Vagina (tissue), 2 donors: ENCODE measurements at regions not wholly inside any gene's neighbourhood (a gene's known extent, or its start where the extent isn't known, plus 50 kb on each side); places are given as distances from the start of the nearest gene placed in this dataset.
A peak's percentile ranks its signal among the peaks of the same experiment; 100 is the strongest.

Experiments
- DNase-seq, 2 donors: peaks; one replicate each; pipeline ENCODE4 v3.0.0-alpha.2; 2017; ENCODE audit errors: extremely low spot score in 2 of 2
- H3K27ac ChIP-seq: fragments of 200-600 bp; sonication (generic); one replicate; pipeline ENCODE4 v1.5.1; 2019
- H3K27me3 ChIP-seq: fragments of 200-600 bp; sonication (generic); one replicate; pipeline ENCODE4 v1.5.1; 2019
- H3K36me3 ChIP-seq, 2 donors: fragments of 200-600 bp; sonication (generic); one replicate each; pipeline ENCODE4 v1.5.1; 2017 to 2019
- H3K4me1 ChIP-seq: fragments of 200-600 bp; sonication (generic); one replicate; pipeline ENCODE4 v1.5.1; 2019
- H3K4me3 ChIP-seq, 2 donors: fragments of 200-600 bp; sonication (generic); 1 replicate in 1 of 2; 2 replicates in 1 of 2; pipeline ENCODE4 v1.5.1; 2016 to 2019
- H3K9me3 ChIP-seq: fragments of 200-600 bp; sonication (generic); one replicate; pipeline ENCODE4 v1.5.1; 2019
- POLR2A ChIP-seq, 2 donors: fragments of 450-650 bp; IDR thresholded peaks; one replicate each; pipeline ENCODE4 v1.6.1; 2017; ENCODE audit warnings: antibody characterized with exemption in 2 of 2, mild to moderate bottlenecking in 2 of 2, moderate library complexity in 2 of 2
- POLR2AphosphoS5 ChIP-seq, 2 donors: sonication (generic); formaldehyde crosslinking; IDR thresholded peaks; one replicate each; pipeline ENCODE4 v1.9.0; 2017; ENCODE audit warnings: antibody characterized with exemption in 2 of 2, mild to moderate bottlenecking in 2 of 2, low read depth in 1 of 2; ENCODE audit not compliant: insufficient read depth in 1 of 2
- intact Hi-C: fragments of 100-400 bp; cut with DNase I; formaldehyde crosslinking; loops from one replicate; pipeline ENCODE4 v1.15.1; 2023
- TF ChIP-seq, protein P1 (sequence below), 3 experiments: fragments of 450-650 bp in 2 of 3; fragments of 200-600 bp in 1 of 3; sonication (generic) in 1 of 3; IDR thresholded peaks; one replicate each; pipeline ENCODE4 v1.5.1; 2017 to 2019; ENCODE audit warnings: antibody characterized with exemption in 3 of 3, mild to moderate bottlenecking in 2 of 3, moderate library complexity in 2 of 3

DNA sequence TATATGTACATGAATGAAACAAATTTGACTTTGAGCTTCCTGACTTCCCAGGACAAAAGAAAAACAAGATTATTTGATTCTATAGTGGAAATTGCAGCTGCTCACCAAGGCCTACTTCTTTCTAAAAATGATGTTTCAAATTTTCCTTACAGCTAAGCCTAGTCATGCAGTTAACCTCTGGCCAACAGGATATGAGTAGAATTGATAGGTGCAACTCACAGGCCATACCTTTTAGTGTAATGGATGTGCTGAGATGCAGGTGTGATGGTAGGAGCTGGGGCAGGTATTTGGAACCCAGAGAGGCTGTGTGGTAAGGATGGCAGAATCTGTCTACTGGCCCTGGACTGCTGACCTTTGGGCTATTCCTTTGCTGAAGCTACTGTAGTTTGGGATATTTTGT, 230.9 kb upstream of the PREP start:
- no peaks in the 10 kb centered on the region for H3K4me1 ChIP-seq
- H3K27ac ChIP-seq = no peak overlapping the region
- H3K9me3 ChIP-seq = no peaks in the 10 kb centered on the region
- no peak for DNase-seq
- intact Hi-C loops = no loop called here
- TF ChIP-seq POLR2A (IDR thresholded peaks at IDR 0.05) (no peak), POLR2AphosphoS5 (IDR thresholded peaks at IDR 0.05; ENCODE audit: insufficient read depth in 1 of 2, low read depth in 1 of 2) (no peak)
- TF ChIP-seq, protein P1, sequence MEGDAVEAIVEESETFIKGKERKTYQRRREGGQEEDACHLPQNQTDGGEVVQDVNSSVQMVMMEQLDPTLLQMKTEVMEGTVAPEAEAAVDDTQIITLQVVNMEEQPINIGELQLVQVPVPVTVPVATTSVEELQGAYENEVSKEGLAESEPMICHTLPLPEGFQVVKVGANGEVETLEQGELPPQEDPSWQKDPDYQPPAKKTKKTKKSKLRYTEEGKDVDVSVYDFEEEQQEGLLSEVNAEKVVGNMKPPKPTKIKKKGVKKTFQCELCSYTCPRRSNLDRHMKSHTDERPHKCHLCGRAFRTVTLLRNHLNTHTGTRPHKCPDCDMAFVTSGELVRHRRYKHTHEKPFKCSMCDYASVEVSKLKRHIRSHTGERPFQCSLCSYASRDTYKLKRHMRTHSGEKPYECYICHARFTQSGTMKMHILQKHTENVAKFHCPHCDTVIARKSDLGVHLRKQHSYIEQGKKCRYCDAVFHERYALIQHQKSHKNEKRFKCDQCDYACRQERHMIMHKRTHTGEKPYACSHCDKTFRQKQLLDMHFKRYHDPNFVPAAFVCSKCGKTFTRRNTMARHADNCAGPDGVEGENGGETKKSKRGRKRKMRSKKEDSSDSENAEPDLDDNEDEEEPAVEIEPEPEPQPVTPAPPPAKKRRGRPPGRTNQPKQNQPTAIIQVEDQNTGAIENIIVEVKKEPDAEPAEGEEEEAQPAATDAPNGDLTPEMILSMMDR (IDR thresholded peaks at IDR 0.05) = no peak
- H3K36me3 ChIP-seq = no peaks in the 10 kb centered on the region
- no peak overlapping the region for H3K4me3 ChIP-seq
- no peaks in the 10 kb centered on the region for H3K27me3 ChIP-seq

DNA sequence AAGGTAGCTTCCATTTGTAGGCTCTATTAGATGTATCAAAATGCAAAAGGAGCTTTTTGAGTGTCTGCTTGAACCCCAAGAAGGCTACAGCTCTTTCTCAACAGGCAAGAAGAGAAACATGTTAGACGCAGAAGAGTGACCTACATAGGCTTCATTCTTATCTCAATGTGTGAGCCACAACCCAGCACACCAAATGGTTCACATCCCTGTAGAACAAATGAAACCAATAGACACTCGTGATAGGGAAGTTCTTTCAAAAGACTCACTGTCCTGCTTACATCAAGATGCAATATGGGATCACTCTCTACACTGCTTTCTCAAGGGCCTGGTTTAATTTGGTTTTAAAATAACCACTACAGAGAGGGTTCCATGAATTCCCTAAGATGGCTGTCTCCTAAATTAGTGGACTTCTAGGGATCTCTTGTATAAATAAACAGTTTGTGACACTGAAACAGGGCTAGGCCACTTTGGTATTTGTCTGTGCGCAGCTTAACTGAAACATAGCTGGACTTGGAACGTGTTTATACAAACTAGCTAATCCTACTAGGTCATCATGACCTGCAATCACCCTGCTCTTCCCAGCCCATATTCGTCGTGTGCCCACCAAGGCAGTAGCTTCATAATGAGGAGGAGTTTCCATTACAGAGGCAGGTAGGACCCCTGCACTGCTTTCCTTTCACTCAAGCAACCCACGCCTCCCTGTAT, 225.4 kb upstream of the PREP start:
- TF ChIP-seq, protein P1 (IDR thresholded peaks at IDR 0.05) = no peak
- no peak for TF ChIP-seq POLR2AphosphoS5 (IDR thresholded peaks at IDR 0.05; ENCODE audit: insufficient read depth in 1 of 2, low read depth in 1 of 2)
- no peak for TF ChIP-seq POLR2A (IDR thresholded peaks at IDR 0.05)
- intact Hi-C loops = no loop called here

DNA sequence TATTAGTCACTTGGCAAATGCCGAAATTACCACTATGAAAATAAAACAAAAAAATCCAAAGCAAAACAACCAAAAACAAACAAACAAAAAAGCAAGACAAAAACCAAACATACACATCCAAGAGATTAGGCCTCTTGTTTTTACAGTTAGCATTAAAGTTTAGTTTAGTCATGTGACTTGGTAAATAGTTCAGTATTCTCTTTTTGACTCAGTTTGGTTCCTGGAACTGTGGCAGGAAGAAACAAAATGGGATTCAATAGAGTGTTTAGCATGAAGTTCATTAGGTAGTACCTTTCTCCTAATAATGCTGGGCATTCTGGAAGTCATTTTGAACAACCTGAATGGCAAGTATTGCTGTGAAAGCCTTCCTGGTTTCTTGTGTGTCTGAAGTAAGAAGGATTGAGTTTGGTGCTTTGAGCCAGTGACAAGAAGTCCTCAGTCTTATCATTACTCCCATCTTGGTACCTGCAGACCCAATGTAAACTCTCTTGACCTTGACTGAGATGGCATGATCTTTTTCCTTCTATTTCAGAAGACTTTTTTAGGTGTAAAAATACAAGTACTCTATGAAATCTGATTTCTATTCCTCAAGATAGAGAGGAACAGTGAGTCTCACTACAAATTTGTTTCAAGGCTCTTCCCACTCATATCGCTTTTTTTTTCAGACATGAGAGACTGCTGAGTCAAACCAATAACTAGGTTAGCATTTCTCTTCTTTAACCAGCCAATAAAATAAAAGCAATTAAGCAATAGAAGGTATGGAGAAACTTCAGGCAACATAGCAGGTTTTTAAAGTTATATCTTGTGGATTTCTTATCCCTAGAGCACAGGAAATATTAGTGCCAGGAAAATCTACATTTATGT, 223.6 kb upstream of the PREP start:
- no peaks in the 10 kb centered on the region for H3K36me3 ChIP-seq
- TF ChIP-seq, protein P1 (IDR thresholded peaks at IDR 0.05) = no peak
- TF ChIP-seq POLR2AphosphoS5 (IDR thresholded peaks at IDR 0.05; ENCODE audit: insufficient read depth in 1 of 2, low read depth in 1 of 2) (no peak), POLR2A (IDR thresholded peaks at IDR 0.05) (no peak)
- intact Hi-C loops = no loop called here
- no peak overlapping the region for H3K27ac ChIP-seq
- H3K9me3 ChIP-seq = no peaks in the 10 kb centered on the region
- DNase-seq = no peak
- no peak overlapping the region for H3K4me3 ChIP-seq
- H3K4me1 ChIP-seq = peaks cover 12% of the 10 kb centered on the region
- no peaks in the 10 kb centered on the region for H3K27me3 ChIP-seq

More for the DNA sequence above, 225.4 kb upstream of the PREP start:
- H3K9me3 ChIP-seq = no peaks in the 10 kb centered on the region
- DNase-seq = no peak
- peaks cover 12% of the 10 kb centered on the region for H3K4me1 ChIP-seq
- no peaks in the 10 kb centered on the region for H3K36me3 ChIP-seq
- H3K27me3 ChIP-seq = no peaks in the 10 kb centered on the region
- peak overlapping the region; percentile 54 for H3K27ac ChIP-seq
- no peak overlapping the region for H3K4me3 ChIP-seq

DNA sequence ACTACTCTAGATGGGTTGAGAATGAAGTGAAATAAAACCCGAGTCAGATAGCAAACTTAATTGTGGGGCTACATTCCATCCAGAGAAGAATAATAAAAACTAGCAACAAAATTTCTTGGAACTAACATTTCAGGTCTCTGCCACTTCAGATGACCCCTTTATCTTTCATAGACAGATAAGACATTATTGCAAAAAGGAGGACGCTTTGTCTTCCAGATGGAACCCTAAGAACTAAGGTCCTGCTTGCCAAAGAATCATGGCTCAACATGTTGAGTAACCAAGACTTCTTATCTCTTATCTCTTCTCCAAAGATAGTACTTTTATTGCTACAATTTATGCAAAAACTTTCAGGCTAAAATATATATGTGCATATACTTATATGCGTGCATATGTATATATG, 221.1 kb upstream of the PREP start:
- TF ChIP-seq, protein P1 (IDR thresholded peaks at IDR 0.05) = no peak
- TF ChIP-seq POLR2AphosphoS5 (IDR thresholded peaks at IDR 0.05; ENCODE audit: insufficient read depth in 1 of 2, low read depth in 1 of 2) (no peak), POLR2A (IDR thresholded peaks at IDR 0.05) (no peak)
- no peaks in the 10 kb centered on the region for H3K27me3 ChIP-seq
- H3K4me1 ChIP-seq = peaks cover 20% of the 10 kb centered on the region
- H3K4me3 ChIP-seq = no peak overlapping the region
- no peaks in the 10 kb centered on the region for H3K36me3 ChIP-seq
- H3K27ac ChIP-seq = no peak overlapping the region
- DNase-seq = no peak
- no peaks in the 10 kb centered on the region for H3K9me3 ChIP-seq
- intact Hi-C loops = no loop called here

DNA sequence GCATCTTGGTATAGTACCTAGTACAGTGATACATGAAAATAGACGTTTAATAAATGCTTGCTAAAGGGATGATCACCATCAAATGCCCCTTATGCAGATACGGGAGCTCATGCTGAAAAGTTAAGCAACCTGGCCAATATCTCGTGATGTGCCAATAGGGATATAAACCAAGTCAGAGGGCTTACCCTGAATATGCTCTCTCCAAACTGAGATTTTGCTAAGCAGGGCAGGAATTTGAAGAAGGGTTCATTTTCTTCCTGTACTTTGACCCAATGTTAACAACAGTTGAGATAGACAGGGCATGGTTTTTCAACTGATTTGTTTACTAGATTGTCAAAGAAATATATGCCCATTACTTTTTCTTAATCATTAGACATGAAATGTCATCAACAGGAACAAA, 219.3 kb upstream of the PREP start:
- H3K36me3 ChIP-seq = no peaks in the 10 kb centered on the region
- no peak for TF ChIP-seq POLR2AphosphoS5 (IDR thresholded peaks at IDR 0.05; ENCODE audit: insufficient read depth in 1 of 2, low read depth in 1 of 2)
- no peak for TF ChIP-seq POLR2A (IDR thresholded peaks at IDR 0.05)
- TF ChIP-seq, protein P1 (IDR thresholded peaks at IDR 0.05) = no peak

More for the DNA sequence above, 219.3 kb upstream of the PREP start:
- intact Hi-C loops = no loop called here
- H3K4me1 ChIP-seq = peaks cover 26% of the 10 kb centered on the region
- no peak overlapping the region for H3K4me3 ChIP-seq
- H3K27me3 ChIP-seq = no peaks in the 10 kb centered on the region
- H3K27ac ChIP-seq = no peak overlapping the region
- no peaks in the 10 kb centered on the region for H3K9me3 ChIP-seq
- DNase-seq = no peak
